Epithelial cell of esophagus (primary cell): ENCODE measurements at regions not wholly inside any gene's neighbourhood (a gene's known extent, or its start where the extent isn't known, plus 50 kb on each side); places are given as distances from the start of the nearest gene placed in this dataset.
A peak's percentile ranks its signal among the peaks of the same experiment; 100 is the strongest.

Experiments
- DNase-seq: peaks from one replicate; pipeline ENCODE4 v3.0.0; 2010; ENCODE audit warnings: low read depth
- H3K4me3 ChIP-seq: 2 replicates; pipeline ENCODE4 v1.5.1; 2011; ENCODE audit warnings: mild to moderate bottlenecking, low read length, control low read depth
- CTCF ChIP-seq: IDR thresholded peaks from 2 replicates; pipeline ENCODE4 v1.5.1; 2011; ENCODE audit warnings: low read depth, mild to moderate bottlenecking, low read length, control low read depth, inconsistent platforms; ENCODE audit not compliant: insufficient read depth; ENCODE audit errors: missing control alignments

DNA sequence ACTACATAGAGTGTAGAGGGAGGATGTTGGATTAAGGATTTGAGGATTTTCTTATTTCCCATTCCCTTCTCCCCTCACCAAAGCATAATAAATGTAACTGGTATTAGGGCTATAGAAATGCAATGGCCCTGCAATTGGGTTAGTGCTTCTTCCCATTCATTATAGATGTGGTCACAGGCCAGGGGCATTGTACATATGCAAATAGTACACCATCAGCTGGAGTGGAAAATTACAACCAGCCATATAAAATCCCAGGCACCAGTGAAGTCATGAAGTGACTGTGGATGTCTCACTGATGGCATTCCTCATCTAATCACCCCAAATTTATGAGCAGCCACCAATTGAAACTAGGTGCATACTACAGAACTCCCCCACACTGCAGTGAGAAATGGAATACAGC is 105.9 kb downstream of the PLK2 start:
- no peak for DNase-seq
- H3K4me3 ChIP-seq: no peak overlapping the region
- no peak for TF ChIP-seq CTCF

DNA sequence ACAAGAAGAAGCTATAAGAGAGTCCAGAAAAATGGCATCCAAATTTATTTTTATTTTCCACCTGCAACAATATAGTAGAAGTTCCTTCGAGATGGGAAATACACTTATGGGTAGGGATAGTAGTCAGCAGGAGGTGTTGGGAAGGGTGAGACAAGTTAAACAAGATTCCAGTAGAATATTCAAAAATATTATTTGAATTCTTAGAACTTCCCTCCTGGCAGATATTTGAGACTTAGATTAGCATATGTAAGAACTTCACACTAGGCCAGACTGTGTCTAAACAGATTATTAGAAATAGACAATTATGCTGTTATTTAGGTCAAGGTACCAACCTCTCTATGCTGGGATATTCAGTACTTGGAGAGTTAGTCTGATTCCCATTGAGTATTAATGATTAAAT is 108.7 kb downstream of the PLK2 start:
- TF ChIP-seq CTCF: no peak
- no peak for DNase-seq
- H3K4me3 ChIP-seq: no peak overlapping the region

GRCh38 chr5:58348996-58349728 is 110.7 kb downstream of the PLK2 start:
- H3K4me3 ChIP-seq: no peak overlapping the region
- TF ChIP-seq CTCF: no peak
- peak; percentile 33 for DNase-seq

GRCh38 chr5:58346041-58346440 is 113.8 kb downstream of the PLK2 start:
- no peak for DNase-seq

DNA sequence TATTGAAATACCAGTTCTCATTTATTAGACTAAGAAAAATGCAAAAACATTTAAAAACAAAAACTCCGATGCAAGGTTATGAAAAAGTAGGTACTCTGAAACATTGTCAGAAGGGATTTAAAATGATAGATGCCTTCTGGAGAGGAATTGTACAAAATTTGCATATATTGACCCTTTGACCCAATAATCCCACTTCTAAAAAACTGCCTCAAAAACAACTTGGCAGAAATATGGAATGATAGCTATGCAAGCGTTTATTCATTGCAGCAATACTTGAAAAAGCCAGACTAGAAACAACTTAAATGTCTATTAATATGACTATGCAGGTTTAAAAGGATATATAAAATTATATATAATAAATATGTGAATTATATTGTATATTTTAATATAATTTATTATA is 118.4 kb downstream of the PLK2 start:
- TF ChIP-seq CTCF: no peak
- H3K4me3 ChIP-seq: no peak overlapping the region
- no peak for DNase-seq

More at GRCh38 chr5:58346041-58346440, 113.8 kb downstream of the PLK2 start:
- no peak for TF ChIP-seq CTCF
- H3K4me3 ChIP-seq: no peak overlapping the region

GRCh38 chr5:58335518-58335917 is 124.4 kb downstream of the PLK2 start:
- H3K4me3 ChIP-seq: no peak overlapping the region
- peak; percentile 44 for DNase-seq
- TF ChIP-seq CTCF: peak; percentile 50

DNA sequence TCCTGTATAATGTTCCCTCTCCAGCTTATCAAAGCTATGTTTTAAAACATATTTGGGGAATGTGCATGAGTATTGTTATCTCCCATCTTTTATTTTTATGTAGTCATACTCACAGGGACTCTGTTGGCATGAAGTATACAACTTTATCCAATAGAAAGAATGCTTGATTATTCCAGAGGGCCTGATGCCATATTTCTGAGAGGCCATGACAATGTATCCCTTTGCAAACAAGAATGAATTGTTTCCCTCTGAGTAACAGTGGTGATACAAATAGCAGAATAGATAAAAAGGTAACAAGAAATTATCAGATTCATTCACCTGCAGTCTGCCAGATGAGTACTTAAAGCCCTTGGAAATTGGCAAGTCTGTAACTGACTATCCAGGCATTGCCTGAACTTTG is 125.9 kb downstream of the PLK2 start:
- DNase-seq: no peak
- H3K4me3 ChIP-seq: no peak overlapping the region
- TF ChIP-seq CTCF: no peak
